KBM-7 (cell line): ENCODE measurements at regions not wholly inside any gene's neighbourhood (a gene's known extent, or its start where the extent isn't known, plus 50 kb on each side); places are given as distances from the start of the nearest gene placed in this dataset.
"Not testable (repeated sequence)": the region's sequence is repeated elsewhere in the genome, so short reads cannot be mapped to it uniquely, and the experiment has no call there.

ENCODE experiments used
- DNase-seq: peaks from one replicate; pipeline ENCODE4 v3.0.0-alpha.2; 2015
- in situ Hi-C: fragments of 300-500 bp; cut with MboI; formaldehyde crosslinking; loops from 2 replicates; pipeline ENCODE4 v1.14.3; 2020; ENCODE audit warnings: low sequenced_read_pairs, low pct_unique_long_range_greater_than_20kb, mixed read lengths

DNA sequence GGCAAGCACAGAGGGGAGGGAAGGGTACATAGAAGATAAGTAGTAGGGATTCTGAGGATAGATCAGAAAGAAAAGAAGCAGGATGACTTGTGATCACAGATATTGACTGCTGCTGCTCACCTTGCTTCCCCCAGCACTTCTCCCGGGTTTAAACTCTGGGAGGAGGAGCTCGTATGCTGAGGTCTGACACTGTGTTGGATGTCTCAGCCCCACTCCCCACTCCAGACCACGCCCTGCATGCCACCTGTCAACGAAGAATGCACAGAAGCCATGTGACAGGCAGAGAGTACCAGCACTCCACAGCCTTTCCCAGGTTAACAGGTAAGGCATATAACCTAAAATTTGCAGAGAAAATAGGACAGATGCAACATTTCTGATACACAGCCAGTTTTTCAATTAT lies 388.9 kb downstream of the TNS3 start:
- in situ Hi-C loops = no loop called here
- DNase-seq = no peak

DNA sequence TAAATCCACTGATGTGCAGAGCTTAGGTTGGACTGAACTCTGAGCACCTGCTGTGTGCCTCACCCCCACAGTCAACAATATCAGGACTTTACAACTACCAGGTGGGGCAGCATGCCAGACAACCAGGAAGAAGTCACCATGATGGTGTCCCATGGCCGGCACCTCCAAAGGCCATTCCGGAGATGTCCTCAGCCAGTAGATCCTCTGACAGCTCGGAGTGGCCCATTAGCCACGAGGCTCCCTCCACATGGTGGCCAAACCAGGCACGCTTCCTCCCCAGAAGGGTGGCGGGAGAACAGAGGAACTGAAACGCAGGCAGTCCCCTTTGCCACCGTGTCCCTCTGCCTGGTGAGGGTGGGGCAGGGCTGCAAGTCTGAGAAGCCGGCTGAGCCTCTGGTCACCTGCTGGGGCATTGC lies 390.0 kb downstream of the TNS3 start:
- in situ Hi-C loops = no loop called here

GRCh38 chr7:47191316-47191715 lies 390.6 kb downstream of the TNS3 start:
- in situ Hi-C loops = no loop called here
- DNase-seq = no peak

More for the DNA sequence above, 390.0 kb downstream of the TNS3 start:
- DNase-seq = no peak

GRCh38 chr7:47190462-47190861 lies 391.4 kb downstream of the TNS3 start:
- in situ Hi-C loops = no loop called here

DNA sequence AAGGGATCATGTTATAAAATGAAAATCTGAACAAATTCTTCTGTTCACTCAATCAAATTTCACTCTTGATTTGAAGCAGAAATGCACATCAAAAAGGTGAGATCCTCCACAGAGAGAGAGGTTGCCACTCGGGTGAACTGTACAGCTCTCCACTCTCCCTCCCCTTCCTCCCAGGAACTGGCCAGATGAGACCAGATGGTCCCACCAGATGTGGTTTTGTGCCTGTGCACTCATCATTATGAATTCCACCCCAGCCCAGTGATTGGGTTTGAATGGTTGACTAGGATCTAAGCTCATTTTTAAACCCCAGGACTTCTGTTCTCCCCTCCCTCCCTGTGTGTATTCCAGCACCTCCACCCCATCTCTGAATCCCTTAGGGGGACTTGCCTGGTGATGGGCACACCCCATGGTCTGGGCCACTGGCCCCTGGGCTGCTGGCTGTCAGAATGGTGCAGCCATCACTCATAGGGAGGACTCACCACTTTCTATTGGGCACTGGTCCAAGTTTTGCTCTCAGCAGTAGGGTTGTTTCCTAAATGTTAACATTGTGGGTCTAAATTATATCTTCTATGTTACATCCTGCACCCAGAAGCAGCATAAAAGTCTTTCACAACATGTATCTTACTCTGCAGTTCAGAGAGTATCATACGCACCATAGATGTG lies 393.1 kb downstream of the TNS3 start:
- in situ Hi-C loops = no loop called here
- DNase-seq = no peak

More at GRCh38 chr7:47190462-47190861, 391.4 kb downstream of the TNS3 start:
- DNase-seq = no peak

- DNase-seq = no peak
- in situ Hi-C loops = no loop called here
Measured at GRCh38 chr7:47188136-47188535, 393.8 kb downstream of the TNS3 start.

- in situ Hi-C loops = no loop called here
- DNase-seq = no peak
Measured at GRCh38 chr7:47186316-47186715, 395.6 kb downstream of the TNS3 start.

GRCh38 chr7:47185839-47186238 lies 396.1 kb downstream of the TNS3 start:
- in situ Hi-C loops = no loop called here
- DNase-seq = no peak

DNA sequence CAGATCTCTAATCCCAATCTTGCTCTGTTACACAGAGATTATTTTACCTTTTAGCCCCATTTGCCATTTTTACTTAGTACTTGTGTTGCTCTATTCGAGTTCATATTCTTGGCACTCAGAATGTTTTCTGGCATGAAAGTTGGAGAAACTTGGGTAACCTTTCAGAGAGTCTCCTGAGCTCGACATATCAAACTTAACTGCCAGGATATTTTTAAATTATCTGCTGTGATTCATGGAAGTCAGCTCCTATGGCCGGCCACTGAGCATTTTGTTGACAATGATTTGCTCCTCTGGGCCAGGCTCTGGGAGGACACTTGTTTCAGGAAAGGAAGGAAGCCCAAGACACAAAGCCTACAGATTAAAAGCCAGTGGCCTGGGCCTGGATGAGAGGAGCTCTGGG lies 396.7 kb downstream of the TNS3 start:
- DNase-seq = no peak
- in situ Hi-C loops = no loop called here

DNA sequence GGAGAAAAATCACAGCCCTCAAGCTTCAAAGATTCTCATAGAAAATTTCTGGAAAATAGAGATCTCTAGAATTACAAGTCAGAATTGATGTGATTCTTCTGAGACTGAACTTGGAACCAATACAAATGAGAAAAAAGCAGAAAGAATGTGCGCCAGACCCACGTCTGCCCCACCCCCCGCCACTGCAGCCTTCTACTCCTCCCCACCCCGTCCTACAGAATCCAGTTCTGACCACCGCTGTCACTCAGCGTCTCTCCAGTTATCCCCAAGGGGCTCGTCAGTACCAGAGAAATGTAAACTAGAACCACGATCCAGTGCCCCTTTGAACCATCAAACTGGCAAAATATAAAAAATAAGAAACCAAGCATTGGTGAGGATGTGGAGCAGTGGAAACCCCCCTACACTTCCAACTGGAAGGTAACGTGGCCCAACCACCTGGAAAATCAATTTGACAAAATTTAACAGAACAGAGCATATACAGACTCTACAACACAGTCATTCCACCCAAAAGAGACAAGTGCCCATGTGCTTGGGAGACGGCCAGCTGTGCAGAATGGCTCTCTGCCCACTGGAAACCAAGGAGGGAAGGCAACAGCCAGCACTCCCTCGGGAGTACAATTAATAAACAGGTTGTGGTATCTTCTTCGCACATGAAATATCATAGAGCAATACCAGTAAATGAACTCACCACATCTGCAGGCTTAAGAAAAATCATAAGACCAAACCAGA lies 397.9 kb downstream of the TNS3 start:
- no peak for DNase-seq
- in situ Hi-C loops = no loop called here

- no peak for DNase-seq
- in situ Hi-C loops = no loop called here
Measured at GRCh38 chr7:47181746-47182361, 400.1 kb downstream of the TNS3 start.

GRCh38 chr7:47180516-47180826 lies 401.4 kb downstream of the TNS3 start:
- DNase-seq = no peak
- in situ Hi-C loops = no loop called here

DNA sequence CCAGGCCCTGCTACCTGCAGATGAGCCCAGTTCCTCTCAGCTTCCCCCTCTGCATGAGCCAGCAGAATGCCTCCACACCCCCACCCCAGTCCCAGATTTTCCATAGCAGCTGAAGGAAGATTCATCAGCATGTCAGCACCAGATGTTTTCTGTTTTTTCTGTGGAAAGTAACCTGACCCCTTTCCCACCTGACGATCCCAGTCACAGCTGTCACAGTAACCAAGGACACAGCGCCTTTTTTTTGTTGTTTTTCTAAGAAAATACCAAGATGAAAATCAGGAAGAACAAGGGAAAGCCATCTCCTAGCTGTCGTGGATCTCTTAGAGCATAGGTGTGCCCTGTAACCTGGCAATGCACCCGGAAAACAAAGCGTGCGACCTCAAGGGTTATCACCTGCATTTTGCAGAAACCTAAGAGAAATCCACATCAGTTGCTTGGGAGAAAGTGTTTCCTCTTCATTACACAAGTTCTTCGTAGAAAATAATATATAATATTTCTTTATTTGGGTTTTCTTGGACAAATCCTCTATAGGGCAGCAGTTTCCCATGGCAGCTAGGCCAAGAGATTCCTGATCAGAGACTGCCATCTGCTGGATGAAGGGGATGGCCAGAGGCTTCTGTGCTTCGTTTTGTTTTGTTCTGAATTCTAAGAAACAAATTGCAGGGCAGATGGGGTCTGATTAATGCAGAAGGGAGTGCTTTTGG lies 401.9 kb downstream of the TNS3 start:
- DNase-seq = peak; percentile 65
- in situ Hi-C loops = no loop called here

DNA sequence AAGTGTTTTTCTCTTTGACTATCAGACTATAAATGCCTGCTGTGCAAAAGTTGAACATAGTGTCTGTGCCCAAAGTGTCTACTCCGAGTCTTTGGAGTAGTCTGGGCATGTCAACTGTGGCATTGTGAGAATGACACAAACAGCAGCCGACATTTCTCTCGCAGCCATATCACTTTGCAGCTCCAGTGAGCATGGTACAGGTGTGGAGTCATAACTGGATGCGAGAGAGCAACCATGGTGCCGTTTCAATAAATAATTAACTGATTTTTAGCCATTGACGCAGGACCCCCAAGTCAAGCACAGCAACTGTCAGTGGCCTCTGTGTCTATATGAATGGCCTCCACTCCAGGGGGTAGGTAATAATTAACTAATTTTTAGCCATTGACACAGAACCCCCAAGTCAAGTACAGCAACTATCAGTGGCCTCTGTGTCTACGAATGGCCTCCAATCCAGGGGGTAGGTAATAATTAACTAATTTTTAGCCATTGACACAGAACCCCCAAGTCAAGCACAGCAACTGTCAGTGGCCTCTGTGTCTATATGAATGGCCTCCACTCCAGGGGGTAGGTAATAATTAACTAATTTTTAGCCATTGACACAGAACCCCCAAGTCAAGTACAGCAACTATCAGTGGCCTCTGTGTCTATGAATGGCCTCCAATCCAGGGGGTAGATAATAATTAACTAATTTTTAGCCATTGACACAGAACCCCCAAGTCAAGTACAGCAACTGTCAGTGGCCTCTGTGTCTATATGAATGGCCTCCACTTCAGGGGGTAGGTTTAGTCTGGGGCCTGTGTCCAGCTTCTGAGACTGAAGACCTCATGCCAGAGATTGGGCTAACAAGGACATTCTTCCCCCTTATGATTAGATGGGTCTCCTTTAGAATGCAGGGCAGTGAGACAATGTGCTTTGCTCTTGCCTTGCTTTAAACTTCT lies 409.0 kb downstream of the TNS3 start:
- DNase-seq, in situ Hi-C loops: not testable (repeated sequence)

- in situ Hi-C loops = no loop called here
- DNase-seq = no peak
Measured at GRCh38 chr7:47170516-47170915, 411.4 kb downstream of the TNS3 start.

DNA sequence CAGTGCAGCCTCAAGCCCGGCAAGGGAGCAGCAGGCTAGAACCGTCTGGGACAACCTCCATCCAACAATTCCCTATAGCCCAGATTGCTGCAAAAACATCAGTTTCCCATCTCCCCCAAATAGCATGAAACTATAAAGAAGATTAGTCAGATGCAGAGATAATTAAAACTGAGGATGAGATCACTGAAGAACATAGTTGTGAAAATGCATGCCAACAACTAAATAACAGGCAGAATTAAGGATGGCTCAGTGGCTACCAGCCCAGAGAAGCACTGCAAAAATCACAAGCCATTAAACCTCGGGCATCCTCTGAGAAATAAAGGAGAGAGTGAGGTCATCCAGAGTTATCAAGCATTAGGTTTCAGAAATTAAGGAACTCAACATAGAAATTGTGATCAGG lies 427.1 kb downstream of the TNS3 start:
- DNase-seq = no peak
- in situ Hi-C loops = no loop called here

GRCh38 chr7:47153576-47153975 lies 428.3 kb downstream of the TNS3 start:
- in situ Hi-C loops = no loop called here
- no peak for DNase-seq

- no peak for DNase-seq
- in situ Hi-C loops = no loop called here
Measured at GRCh38 chr7:47153058-47153457, 428.9 kb downstream of the TNS3 start.

GRCh38 chr7:47152307-47152706 lies 429.6 kb downstream of the TNS3 start:
- DNase-seq = no peak
- in situ Hi-C loops = no loop called here
